Parathyroid adenoma (tissue), 2 donors: ENCODE measurements at regions not wholly inside any gene's neighbourhood (a gene's known extent, or its start where the extent isn't known, plus 50 kb on each side); places are given as distances from the start of the nearest gene placed in this dataset.

Experiments used
- H2AFZ ChIP-seq: fragments of 300-600 bp; sonication (generic); one replicate; pipeline ENCODE4 v1.7.0; 2017; ENCODE audit warnings: antibody characterized with exemption, mild to moderate bottlenecking
- H3K27ac ChIP-seq: fragments of 300-600 bp; sonication (generic); one replicate; pipeline ENCODE4 v1.7.0; 2017
- H3K27me3 ChIP-seq: fragments of 300-600 bp; sonication (generic); one replicate; pipeline ENCODE4 v1.7.0; 2017; ENCODE audit warnings: low read length; ENCODE audit not compliant: control insufficient read depth, insufficient read depth
- H3K36me3 ChIP-seq: fragments of 300-600 bp; sonication (generic); one replicate; pipeline ENCODE4 v1.7.0; 2017; ENCODE audit warnings: low read length; ENCODE audit not compliant: control insufficient read depth, insufficient read depth
- H3K4me1 ChIP-seq: fragments of 300-600 bp; sonication (generic); one replicate; pipeline ENCODE4 v1.7.0; 2017; ENCODE audit warnings: control low read depth
- H3K4me2 ChIP-seq: fragments of 300-600 bp; sonication (generic); one replicate; pipeline ENCODE4 v1.7.0; 2017; ENCODE audit warnings: low read length
- H3K4me3 ChIP-seq: fragments of 300-600 bp; sonication (generic); one replicate; pipeline ENCODE4 v1.7.0; 2017; ENCODE audit warnings: low read depth, low read length
- H3K79me2 ChIP-seq: fragments of 300-600 bp; sonication (generic); one replicate; pipeline ENCODE4 v1.7.0; 2017; ENCODE audit warnings: control low read depth
- H3K9ac ChIP-seq: fragments of 300-600 bp; sonication (generic); one replicate; pipeline ENCODE4 v1.7.0; 2017; ENCODE audit warnings: mild to moderate bottlenecking
- H3K9me3 ChIP-seq: fragments of 300-600 bp; sonication (generic); one replicate; pipeline ENCODE4 v1.7.0; 2017; ENCODE audit warnings: low read length; ENCODE audit not compliant: control insufficient read depth
- TF ChIP-seq, protein P1 (sequence below): fragments of 300-600 bp; sonication (generic); IDR thresholded peaks from one replicate; pipeline ENCODE4 v1.7.0; 2017; ENCODE audit warnings: antibody characterized with exemption, mild to moderate bottlenecking
- donor health status: primary hyperparathyroidism.

DNA sequence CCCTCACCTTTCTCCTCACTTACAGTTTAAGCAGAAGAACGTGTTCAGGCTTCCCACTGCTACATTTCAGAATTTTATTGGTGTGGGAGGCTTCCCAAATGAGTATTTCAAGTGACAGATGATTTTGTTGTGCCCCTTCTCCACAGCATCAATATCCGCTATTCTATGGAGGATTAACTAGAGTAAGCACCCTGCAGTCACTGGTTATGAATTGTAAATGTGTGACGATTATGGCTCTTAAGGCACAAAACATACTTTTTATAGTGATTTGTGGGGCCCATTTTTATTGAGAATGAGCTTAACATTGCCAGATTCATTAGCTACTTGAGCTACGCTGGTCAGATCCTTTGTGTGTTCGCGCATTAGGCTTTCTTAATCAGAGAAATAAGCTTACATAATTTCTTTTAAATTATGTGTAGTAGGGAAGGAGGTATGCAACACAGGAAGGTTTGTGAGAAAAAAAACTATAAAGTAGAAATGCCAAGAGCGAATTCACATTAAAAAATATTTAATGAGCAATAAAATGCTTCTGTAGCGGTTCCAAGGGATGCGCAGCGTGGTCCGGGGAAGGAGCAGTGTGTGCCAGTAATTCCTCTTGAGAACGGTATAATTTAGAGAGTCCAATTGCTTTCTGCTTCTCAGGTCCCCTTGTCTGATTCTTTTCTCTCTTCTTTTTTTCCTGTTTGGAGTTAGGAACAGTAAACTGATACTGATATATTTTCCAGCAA is 2380.4 kb downstream of the MAT2B start:
- H3K4me1 ChIP-seq, result no peaks in the 10 kb centered on the region
- TF ChIP-seq, protein P1, sequence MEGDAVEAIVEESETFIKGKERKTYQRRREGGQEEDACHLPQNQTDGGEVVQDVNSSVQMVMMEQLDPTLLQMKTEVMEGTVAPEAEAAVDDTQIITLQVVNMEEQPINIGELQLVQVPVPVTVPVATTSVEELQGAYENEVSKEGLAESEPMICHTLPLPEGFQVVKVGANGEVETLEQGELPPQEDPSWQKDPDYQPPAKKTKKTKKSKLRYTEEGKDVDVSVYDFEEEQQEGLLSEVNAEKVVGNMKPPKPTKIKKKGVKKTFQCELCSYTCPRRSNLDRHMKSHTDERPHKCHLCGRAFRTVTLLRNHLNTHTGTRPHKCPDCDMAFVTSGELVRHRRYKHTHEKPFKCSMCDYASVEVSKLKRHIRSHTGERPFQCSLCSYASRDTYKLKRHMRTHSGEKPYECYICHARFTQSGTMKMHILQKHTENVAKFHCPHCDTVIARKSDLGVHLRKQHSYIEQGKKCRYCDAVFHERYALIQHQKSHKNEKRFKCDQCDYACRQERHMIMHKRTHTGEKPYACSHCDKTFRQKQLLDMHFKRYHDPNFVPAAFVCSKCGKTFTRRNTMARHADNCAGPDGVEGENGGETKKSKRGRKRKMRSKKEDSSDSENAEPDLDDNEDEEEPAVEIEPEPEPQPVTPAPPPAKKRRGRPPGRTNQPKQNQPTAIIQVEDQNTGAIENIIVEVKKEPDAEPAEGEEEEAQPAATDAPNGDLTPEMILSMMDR, result no peak
- H3K27ac ChIP-seq, result no peak overlapping the region
- no peak overlapping the region for H3K4me2 ChIP-seq
- no peak overlapping the region for H3K4me3 ChIP-seq
- no peak overlapping the region for H3K9ac ChIP-seq
- H3K9me3 ChIP-seq, result no peaks in the 10 kb centered on the region
- H3K36me3 ChIP-seq, result no peaks in the 10 kb centered on the region
- no peak overlapping the region for H2AFZ ChIP-seq
- no peaks in the 10 kb centered on the region for H3K79me2 ChIP-seq
- no peaks in the 10 kb centered on the region for H3K27me3 ChIP-seq

DNA sequence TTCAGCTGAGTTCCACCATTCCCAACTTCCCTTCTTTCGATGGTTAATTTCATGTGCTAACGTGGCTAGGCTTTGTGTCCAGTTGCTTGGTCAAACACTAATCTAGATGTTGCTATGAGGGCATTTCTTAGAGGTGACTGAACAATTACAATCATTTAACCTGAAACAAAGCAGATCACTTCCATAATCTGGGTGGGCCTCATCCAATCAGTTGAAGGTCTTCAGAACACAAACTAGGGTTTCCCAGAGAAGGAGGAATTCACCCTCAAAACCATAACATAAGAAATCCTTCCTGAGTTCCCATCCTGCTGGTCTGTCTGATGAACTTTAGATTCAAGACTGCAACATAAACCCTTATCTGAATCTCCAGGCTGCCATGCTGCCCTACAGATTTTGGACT is 2381.7 kb downstream of the MAT2B start:
- H3K27me3 ChIP-seq, result no peaks in the 10 kb centered on the region
- TF ChIP-seq, protein P1, result no peak
- H3K27ac ChIP-seq, result no peak overlapping the region
- no peak overlapping the region for H3K4me2 ChIP-seq
- H3K9me3 ChIP-seq, result no peaks in the 10 kb centered on the region
- H3K36me3 ChIP-seq, result no peaks in the 10 kb centered on the region
- H3K4me3 ChIP-seq, result no peak overlapping the region
- H3K9ac ChIP-seq, result no peak overlapping the region
- H3K79me2 ChIP-seq, result no peaks in the 10 kb centered on the region
- no peak overlapping the region for H2AFZ ChIP-seq
- no peaks in the 10 kb centered on the region for H3K4me1 ChIP-seq

DNA sequence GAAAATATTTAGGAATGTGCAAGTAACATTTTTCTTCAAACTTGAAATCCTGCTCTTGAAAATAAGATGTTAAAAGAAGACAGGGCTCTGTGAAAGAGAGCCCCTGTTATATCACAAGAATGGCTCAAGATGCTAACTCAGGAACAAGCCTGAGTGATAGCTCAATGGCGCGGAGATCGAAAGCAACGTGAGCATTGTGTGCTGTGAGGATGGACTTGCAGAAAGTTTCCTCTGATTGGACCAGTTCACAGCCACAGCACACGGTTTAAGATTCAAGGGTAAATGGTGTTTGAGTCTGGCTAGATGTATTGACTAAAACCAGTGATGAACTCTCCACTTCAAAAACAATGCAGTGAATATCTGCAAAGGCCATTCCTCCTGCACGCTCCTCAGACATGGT is 2387.0 kb downstream of the MAT2B start:
- Histone ChIP-seq H3K4me2 (no peak overlapping the region), H3K4me1 (no peaks in the 10 kb centered on the region)

DNA sequence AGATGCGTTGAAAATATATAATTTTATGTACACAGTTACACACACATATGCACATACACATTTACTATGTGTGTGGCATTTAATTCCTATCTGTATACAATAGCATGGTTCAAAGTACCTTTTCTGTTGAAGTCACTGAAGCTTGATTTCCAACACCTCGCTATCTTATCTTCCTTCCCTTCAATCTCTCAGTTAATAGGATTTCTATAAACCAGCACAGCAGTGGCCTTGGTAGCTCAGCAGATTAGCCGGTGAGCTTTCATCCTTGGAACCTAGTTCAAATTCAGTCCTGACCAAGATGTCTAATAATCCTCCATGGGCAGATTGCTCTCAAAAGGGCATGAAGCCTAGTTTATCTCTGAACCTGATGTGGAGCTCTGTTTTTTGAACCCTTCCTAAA is 2389.5 kb downstream of the MAT2B start:
- H3K27me3 ChIP-seq, result no peaks in the 10 kb centered on the region
- no peak overlapping the region for H2AFZ ChIP-seq
- H3K36me3 ChIP-seq, result no peaks in the 10 kb centered on the region
- no peak overlapping the region for H3K9ac ChIP-seq
- H3K79me2 ChIP-seq, result no peaks in the 10 kb centered on the region
- no peaks in the 10 kb centered on the region for H3K9me3 ChIP-seq
- H3K4me3 ChIP-seq, result no peak overlapping the region
- TF ChIP-seq, protein P1, result no peak
- H3K27ac ChIP-seq, result no peak overlapping the region
- no peaks in the 10 kb centered on the region for H3K4me1 ChIP-seq
- H3K4me2 ChIP-seq, result no peak overlapping the region

More for the DNA sequence above, 2387.0 kb downstream of the MAT2B start:
- no peak overlapping the region for H3K27ac ChIP-seq
- H3K9me3 ChIP-seq, result no peaks in the 10 kb centered on the region
- H3K79me2 ChIP-seq, result no peaks in the 10 kb centered on the region
- H2AFZ ChIP-seq, result no peak overlapping the region
- no peak overlapping the region for H3K9ac ChIP-seq
- TF ChIP-seq, protein P1, result no peak
- H3K27me3 ChIP-seq, result no peaks in the 10 kb centered on the region
- no peak overlapping the region for H3K4me3 ChIP-seq
- no peaks in the 10 kb centered on the region for H3K36me3 ChIP-seq

DNA sequence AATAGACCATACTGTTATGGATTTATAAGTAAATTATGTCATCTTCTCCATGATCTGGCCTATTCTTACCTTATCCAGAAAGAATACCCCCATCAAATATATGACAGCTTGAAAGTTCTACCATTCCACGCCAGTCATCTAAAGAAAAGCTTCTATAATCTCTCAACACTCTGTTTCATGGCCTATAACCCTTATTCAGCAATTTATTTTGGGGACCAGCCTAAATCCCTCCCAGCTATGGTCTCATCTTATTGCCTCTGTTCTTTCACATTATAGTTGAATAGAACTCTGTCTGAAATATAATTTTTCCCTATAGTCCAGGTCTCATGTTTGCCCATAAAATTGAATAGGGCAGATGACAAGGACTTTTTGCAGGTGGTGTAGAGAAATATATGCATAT is 2387.6 kb upstream of the WWC1 start:
- no peak overlapping the region for H3K27ac ChIP-seq
- H3K4me3 ChIP-seq, result no peak overlapping the region
- H3K4me1 ChIP-seq, result no peaks in the 10 kb centered on the region
- H3K36me3 ChIP-seq, result no peaks in the 10 kb centered on the region
- H3K27me3 ChIP-seq, result no peaks in the 10 kb centered on the region
- TF ChIP-seq, protein P1, result no peak
- H2AFZ ChIP-seq, result no peak overlapping the region
- H3K9ac ChIP-seq, result no peak overlapping the region
- H3K4me2 ChIP-seq, result no peak overlapping the region
- H3K79me2 ChIP-seq, result no peaks in the 10 kb centered on the region
- no peaks in the 10 kb centered on the region for H3K9me3 ChIP-seq
